HepG2 (cell line): ENCODE measurements at regions not wholly inside any gene's neighbourhood (a gene's known extent, or its start where the extent isn't known, plus 50 kb on each side); places are given as distances from the start of the nearest gene placed in this dataset.

Experiments used
- ISL2 ChIP-seq: sonication (generic); formaldehyde crosslinking; IDR thresholded peaks from 2 replicates; pipeline ENCODE4 v1.5.0; 2020; ENCODE audit warnings: missing genetic modification reagents
- JUN ChIP-seq: sonication (generic); formaldehyde crosslinking; IDR thresholded peaks from 2 replicates; pipeline ENCODE4 v1.4.0; 2020; ENCODE audit warnings: mild to moderate bottlenecking, missing genetic modification reagents
- JUND ChIP-seq: sonication (generic); formaldehyde crosslinking; IDR thresholded peaks from 2 replicates; pipeline ENCODE4 v1.8.0; 2022; ENCODE audit warnings: mild to moderate bottlenecking, missing genetic modification reagents
- KDM1A ChIP-seq: IDR thresholded peaks from 2 replicates; pipeline ENCODE4 v1.6.1; 2016; ENCODE audit warnings: missing compliant biosample characterization
- RAD21 ChIP-seq: fragments of 450-650 bp; formaldehyde crosslinking; IDR thresholded peaks from 2 replicates; pipeline ENCODE4 v1.5.0; 2020; ENCODE audit warnings: mild to moderate bottlenecking
- SNRNP70 ChIP-seq: fragments of 200-400 bp; formaldehyde crosslinking; IDR thresholded peaks from 2 replicates; pipeline ENCODE4 v1.6.1; 2017; ENCODE audit warnings: mild to moderate bottlenecking, low read depth, low read length, moderate library complexity
- TBL1XR1 ChIP-seq: fragments of 150-350 bp; IDR thresholded peaks from 2 replicates; pipeline ENCODE4 v1.6.1; 2014; ENCODE audit warnings: borderline replicate concordance, low read length; ENCODE audit not compliant: partially characterized antibody
- TF ChIP-seq, protein P1 (sequence below): sonication (generic); formaldehyde crosslinking; IDR thresholded peaks from 2 replicates; pipeline ENCODE4 v1.5.0; 2020; ENCODE audit warnings: mild to moderate bottlenecking, missing genetic modification reagents, moderate library complexity
- TF ChIP-seq, protein P2 (sequence below): sonication (generic); formaldehyde crosslinking; conservative IDR thresholded peaks from 2 replicates; pipeline ENCODE4 v1.5.0; 2020; ENCODE audit warnings: missing genetic modification reagents

DNA sequence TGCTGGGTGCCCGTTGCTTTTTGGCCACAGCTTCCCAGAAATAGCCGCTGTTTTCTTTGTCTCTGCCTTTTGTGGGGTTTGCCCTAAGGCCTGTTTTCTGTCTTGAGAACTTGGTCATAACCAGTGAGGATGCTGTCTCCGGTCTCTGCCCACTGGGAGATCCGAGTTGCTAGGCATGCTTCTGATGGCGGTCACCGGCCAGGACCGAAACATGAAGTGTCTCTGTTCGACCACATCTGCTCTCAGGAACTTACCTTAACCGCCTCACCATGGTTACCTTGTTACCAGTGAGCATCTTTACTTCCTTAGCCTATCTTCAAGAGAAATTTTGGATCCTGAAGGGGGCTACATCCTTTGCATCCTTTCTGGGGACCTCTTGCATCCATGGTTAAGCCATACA lies 91.9 kb downstream of the RTP5 start:
- TF ChIP-seq, protein P1, sequence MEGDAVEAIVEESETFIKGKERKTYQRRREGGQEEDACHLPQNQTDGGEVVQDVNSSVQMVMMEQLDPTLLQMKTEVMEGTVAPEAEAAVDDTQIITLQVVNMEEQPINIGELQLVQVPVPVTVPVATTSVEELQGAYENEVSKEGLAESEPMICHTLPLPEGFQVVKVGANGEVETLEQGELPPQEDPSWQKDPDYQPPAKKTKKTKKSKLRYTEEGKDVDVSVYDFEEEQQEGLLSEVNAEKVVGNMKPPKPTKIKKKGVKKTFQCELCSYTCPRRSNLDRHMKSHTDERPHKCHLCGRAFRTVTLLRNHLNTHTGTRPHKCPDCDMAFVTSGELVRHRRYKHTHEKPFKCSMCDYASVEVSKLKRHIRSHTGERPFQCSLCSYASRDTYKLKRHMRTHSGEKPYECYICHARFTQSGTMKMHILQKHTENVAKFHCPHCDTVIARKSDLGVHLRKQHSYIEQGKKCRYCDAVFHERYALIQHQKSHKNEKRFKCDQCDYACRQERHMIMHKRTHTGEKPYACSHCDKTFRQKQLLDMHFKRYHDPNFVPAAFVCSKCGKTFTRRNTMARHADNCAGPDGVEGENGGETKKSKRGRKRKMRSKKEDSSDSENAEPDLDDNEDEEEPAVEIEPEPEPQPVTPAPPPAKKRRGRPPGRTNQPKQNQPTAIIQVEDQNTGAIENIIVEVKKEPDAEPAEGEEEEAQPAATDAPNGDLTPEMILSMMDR (CRISPR knock-in tag), result no peak
- TF ChIP-seq SNRNP70 (no peak), TBL1XR1 (no peak), ISL2 (CRISPR knock-in tag) (no peak), KDM1A (CRISPR knock-in tag) (no peak), JUN (no peak), JUND (no peak), RAD21 (CRISPR knock-in tag) (no peak)
- TF ChIP-seq, protein P2, sequence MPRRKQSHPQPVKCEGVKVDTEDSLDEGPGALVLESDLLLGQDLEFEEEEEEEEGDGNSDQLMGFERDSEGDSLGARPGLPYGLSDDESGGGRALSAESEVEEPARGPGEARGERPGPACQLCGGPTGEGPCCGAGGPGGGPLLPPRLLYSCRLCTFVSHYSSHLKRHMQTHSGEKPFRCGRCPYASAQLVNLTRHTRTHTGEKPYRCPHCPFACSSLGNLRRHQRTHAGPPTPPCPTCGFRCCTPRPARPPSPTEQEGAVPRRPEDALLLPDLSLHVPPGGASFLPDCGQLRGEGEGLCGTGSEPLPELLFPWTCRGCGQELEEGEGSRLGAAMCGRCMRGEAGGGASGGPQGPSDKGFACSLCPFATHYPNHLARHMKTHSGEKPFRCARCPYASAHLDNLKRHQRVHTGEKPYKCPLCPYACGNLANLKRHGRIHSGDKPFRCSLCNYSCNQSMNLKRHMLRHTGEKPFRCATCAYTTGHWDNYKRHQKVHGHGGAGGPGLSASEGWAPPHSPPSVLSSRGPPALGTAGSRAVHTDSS (CRISPR knock-in tag), result no peak
